CD14-positive monocyte (primary cell): ENCODE measurements at regions not wholly inside any gene's neighbourhood (a gene's known extent, or its start where the extent isn't known, plus 50 kb on each side); places are given as distances from the start of the nearest gene placed in this dataset.

ENCODE experiments used
- DNase-seq, 3 donors: peaks; one replicate each; pipeline ENCODE4 v3.0.0-alpha.2; 2011 to 2022
- H2AFZ ChIP-seq: 2 replicates; pipeline ENCODE4 v1.6.0; 2012; ENCODE audit warnings: mild to moderate bottlenecking, low read depth, low read length, inconsistent platforms; ENCODE audit not compliant: insufficient read depth, poor library complexity, severe bottlenecking
- H3K27ac ChIP-seq, 2 donors: 1 replicate in 1 of 2; 2 replicates in 1 of 2; pipeline ENCODE4 v1.5.1; 2012 to 2013; ENCODE audit warnings: low read length in 2 of 2, control low read depth in 1 of 2, inconsistent platforms in 1 of 2, low read depth in 1 of 2, mild to moderate bottlenecking in 1 of 2
- H3K27me3 ChIP-seq, 2 donors: one replicate each; pipeline versions ENCODE4 v1.6.0 to v1.6.1; 2011 to 2013; ENCODE audit warnings: low read length in 2 of 2; ENCODE audit not compliant: control insufficient read depth in 2 of 2, insufficient read depth in 2 of 2
- H3K36me3 ChIP-seq, 2 donors: replicated peaks in 1 of 2; 1 replicate in 1 of 2; 2 replicates in 1 of 2; pipeline versions ENCODE4 v1.5.1 to v1.6.1; 2012 to 2013; ENCODE audit warnings: low read length in 2 of 2, control low read depth in 1 of 2, inconsistent platforms in 1 of 2, mild to moderate bottlenecking in 1 of 2; ENCODE audit not compliant: insufficient read depth in 2 of 2, control insufficient read depth in 1 of 2
- H3K4me1 ChIP-seq, 2 donors: 1 replicate in 1 of 2; 2 replicates in 1 of 2; pipeline versions ENCODE4 v1.5.1 to v1.6.1; 2012 to 2013; ENCODE audit warnings: low read length in 2 of 2, control low read depth in 1 of 2, inconsistent platforms in 1 of 2, mild to moderate bottlenecking in 1 of 2, moderate library complexity in 1 of 2; ENCODE audit not compliant: insufficient read depth in 2 of 2, control insufficient read depth in 1 of 2
- H3K4me2 ChIP-seq: replicated peaks from 2 replicates; pipeline ENCODE3; 2012; ENCODE audit warnings: low read length, moderate library complexity, mild to moderate bottlenecking; ENCODE audit not compliant: poor library complexity, severe bottlenecking; ENCODE audit errors: extremely low read depth
- H3K4me3 ChIP-seq, 3 experiments: fragments of 200-600 bp in 1 of 3; sonication (generic) in 1 of 3; replicated peaks in 1 of 3; 1 replicate in 2 of 3; 2 replicates in 1 of 3; pipeline ENCODE4 v1.5.1; 2011 to 2013; ENCODE audit warnings: low read length in 3 of 3, mild to moderate bottlenecking in 3 of 3, control low read depth in 2 of 3, low read depth in 2 of 3, inconsistent platforms in 1 of 3, moderate library complexity in 1 of 3
- H3K79me2 ChIP-seq: 2 replicates; pipeline ENCODE4 v1.6.0; 2012; ENCODE audit warnings: mild to moderate bottlenecking, control low read depth, inconsistent platforms, low read length, moderate library complexity; ENCODE audit not compliant: insufficient read depth
- H3K9ac ChIP-seq: 2 replicates; pipeline ENCODE4 v1.6.0; 2017; ENCODE audit warnings: low read length, mild to moderate bottlenecking; ENCODE audit not compliant: insufficient read depth, poor library complexity, severe bottlenecking
- H3K9me3 ChIP-seq, 2 donors: replicated peaks in 1 of 2; 1 replicate in 1 of 2; 2 replicates in 1 of 2; pipeline versions ENCODE4 v1.5.1 to v1.6.1; 2012 to 2013; ENCODE audit warnings: low read length in 2 of 2, control low read depth in 1 of 2; ENCODE audit not compliant: control insufficient read depth in 1 of 2, insufficient read depth in 1 of 2
- H4K20me1 ChIP-seq: 2 replicates; pipeline ENCODE4 v1.6.0; 2012; ENCODE audit warnings: mild to moderate bottlenecking, low read length, control low read depth, moderate library complexity; ENCODE audit not compliant: insufficient read depth
- H3K27ac Mint-ChIP-seq, 7 donors: one replicate each; pipeline ENCODE4 v1.8.0; 2020; ENCODE audit warnings: mild to moderate bottlenecking in 7 of 7, mixed read lengths in 7 of 7, moderate library complexity in 6 of 7, inconsistent platforms in 2 of 7
- H3K27me3 Mint-ChIP-seq, 3 donors: one replicate each; pipeline ENCODE4 v1.8.0; 2021 to 2022; ENCODE audit warnings: low read depth in 3 of 3, mild to moderate bottlenecking in 3 of 3, mixed read lengths in 3 of 3, moderate library complexity in 3 of 3, inconsistent platforms in 1 of 3
- H3K36me3 Mint-ChIP-seq, 2 donors: one replicate each; pipeline ENCODE4 v1.8.0; 2020; ENCODE audit warnings: mixed read lengths in 2 of 2, inconsistent platforms in 1 of 2, mild to moderate bottlenecking in 1 of 2
- H3K4me1 Mint-ChIP-seq: one replicate; pipeline ENCODE4 v1.8.0; 2020; ENCODE audit warnings: mild to moderate bottlenecking, mixed read lengths
- H3K4me3 Mint-ChIP-seq, 2 donors: one replicate each; pipeline ENCODE4 v1.8.0; 2020; ENCODE audit warnings: mild to moderate bottlenecking in 2 of 2, mixed read lengths in 2 of 2, moderate library complexity in 1 of 2
- H3K9me3 Mint-ChIP-seq, 7 donors: one replicate each; pipeline ENCODE4 v1.8.0; 2020 to 2022; ENCODE audit warnings: mixed read lengths in 7 of 7, mild to moderate bottlenecking in 6 of 7, moderate library complexity in 6 of 7, inconsistent platforms in 2 of 7
- WGBS: methylation state at CpG from one replicate; pipeline ENCODE4 v1.1.5; 2013; ENCODE audit warnings: missing lambda C conversion rate; ENCODE audit not compliant: insufficient coverage; 5-methylcytosine and 5-hydroxymethylcytosine counted together
- intact Hi-C, 2 donors: fragments of 100-400 bp; cut with micrococcal nuclease; formaldehyde crosslinking; loops; one replicate each; pipeline versions ENCODE4 v1.15.0 to v1.15.1; 2023
- TF ChIP-seq, protein P1 (sequence below): fragments of 200-600 bp; IDR thresholded peaks from one replicate; pipeline ENCODE4 v1.8.0; 2022; ENCODE audit warnings: antibody characterized with exemption, mild to moderate bottlenecking

DNA sequence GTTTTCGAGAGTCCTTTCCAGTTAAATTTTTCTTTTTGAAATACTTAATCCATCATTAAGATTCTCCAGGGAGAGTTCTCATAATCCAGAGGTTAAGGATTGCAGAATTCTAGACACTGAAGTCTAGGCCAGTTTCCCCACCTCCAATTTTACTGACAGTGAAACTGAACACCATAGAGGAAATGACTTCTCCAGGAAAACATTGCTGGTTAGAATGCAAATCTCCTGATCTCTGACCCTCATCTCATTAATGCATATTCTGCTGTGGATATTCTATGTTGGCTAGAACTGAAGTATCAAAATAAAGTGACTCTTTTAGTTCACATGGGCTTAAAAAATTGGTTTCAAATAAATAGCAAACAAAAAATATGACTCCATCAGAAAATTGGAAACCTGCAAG lies 105.8 kb upstream of the UGP2 start:
- H3K4me3 Mint-ChIP-seq: no peak overlapping the region
- TF ChIP-seq, protein P1, sequence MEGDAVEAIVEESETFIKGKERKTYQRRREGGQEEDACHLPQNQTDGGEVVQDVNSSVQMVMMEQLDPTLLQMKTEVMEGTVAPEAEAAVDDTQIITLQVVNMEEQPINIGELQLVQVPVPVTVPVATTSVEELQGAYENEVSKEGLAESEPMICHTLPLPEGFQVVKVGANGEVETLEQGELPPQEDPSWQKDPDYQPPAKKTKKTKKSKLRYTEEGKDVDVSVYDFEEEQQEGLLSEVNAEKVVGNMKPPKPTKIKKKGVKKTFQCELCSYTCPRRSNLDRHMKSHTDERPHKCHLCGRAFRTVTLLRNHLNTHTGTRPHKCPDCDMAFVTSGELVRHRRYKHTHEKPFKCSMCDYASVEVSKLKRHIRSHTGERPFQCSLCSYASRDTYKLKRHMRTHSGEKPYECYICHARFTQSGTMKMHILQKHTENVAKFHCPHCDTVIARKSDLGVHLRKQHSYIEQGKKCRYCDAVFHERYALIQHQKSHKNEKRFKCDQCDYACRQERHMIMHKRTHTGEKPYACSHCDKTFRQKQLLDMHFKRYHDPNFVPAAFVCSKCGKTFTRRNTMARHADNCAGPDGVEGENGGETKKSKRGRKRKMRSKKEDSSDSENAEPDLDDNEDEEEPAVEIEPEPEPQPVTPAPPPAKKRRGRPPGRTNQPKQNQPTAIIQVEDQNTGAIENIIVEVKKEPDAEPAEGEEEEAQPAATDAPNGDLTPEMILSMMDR: no peak
- no peaks in the 10 kb centered on the region for H3K36me3 ChIP-seq

DNA sequence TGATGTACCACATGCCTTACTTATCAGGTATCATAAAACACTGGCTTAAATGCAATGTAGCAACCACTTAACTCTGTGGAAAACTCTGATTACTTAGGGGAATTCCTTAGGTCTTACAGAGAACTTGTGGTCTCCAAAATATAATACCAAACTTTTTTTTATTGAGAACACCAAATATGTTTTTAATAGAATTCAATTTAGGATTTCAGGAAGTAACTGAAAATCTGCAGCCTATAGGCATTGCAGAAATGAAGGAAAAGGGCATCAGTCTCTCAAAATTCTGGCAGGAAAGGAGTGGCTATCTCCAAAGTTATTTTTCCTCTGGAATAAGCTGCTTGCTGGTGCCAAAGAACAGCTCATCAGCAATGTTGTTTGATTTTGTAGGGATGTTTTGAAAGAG lies 105.3 kb upstream of the UGP2 start:
- H3K4me1 Mint-ChIP-seq: no peaks in the 10 kb centered on the region
- H3K9me3 Mint-ChIP-seq: peaks cover 0 to 3% (median 0%) of the 10 kb centered on the region in 7 donors
- TF ChIP-seq, protein P1: no peak
- H3K4me3 Mint-ChIP-seq: no peak overlapping the region
- H3K27me3 Mint-ChIP-seq: peaks cover 0 to 4% (median 0%) of the 10 kb centered on the region in 3 donors
- no peaks in the 10 kb centered on the region for H3K36me3 Mint-ChIP-seq
- no peak overlapping the region for H3K4me3 ChIP-seq
- H3K79me2 ChIP-seq: no peaks in the 10 kb centered on the region
- H3K36me3 ChIP-seq: no peaks in the 10 kb centered on the region
- H3K4me1 ChIP-seq: no peaks in the 10 kb centered on the region
- H3K9me3 ChIP-seq: no peaks in the 10 kb centered on the region
- no peak overlapping the region for H3K9ac ChIP-seq
- no peaks in the 10 kb centered on the region for H4K20me1 ChIP-seq
- no peak for DNase-seq
- no peaks in the 10 kb centered on the region for H3K27me3 ChIP-seq
- intact Hi-C loops: no loop called here
- no peak overlapping the region for H2AFZ ChIP-seq
- H3K27ac Mint-ChIP-seq: no peak overlapping the region
- no peak overlapping the region for H3K4me2 ChIP-seq
- no peak overlapping the region for H3K27ac ChIP-seq

More for the DNA sequence above, 105.8 kb upstream of the UGP2 start:
- H3K27ac Mint-ChIP-seq: no peak overlapping the region
- Histone ChIP-seq H2AFZ (no peak overlapping the region), H3K27me3 (no peaks in the 10 kb centered on the region), H3K4me1 (no peaks in the 10 kb centered on the region), H3K4me3 (no peak overlapping the region), H3K4me2 (no peak overlapping the region), H3K9ac (no peak overlapping the region), H4K20me1 (no peaks in the 10 kb centered on the region), H3K9me3 (no peaks in the 10 kb centered on the region), H3K79me2 (no peaks in the 10 kb centered on the region), H3K27ac (no peak overlapping the region)
- peaks cover 0 to 3% (median 0%) of the 10 kb centered on the region in 7 donors for H3K9me3 Mint-ChIP-seq
- no CpG with 5 or more reads among the region's 1 CpG for WGBS
- no peaks in the 10 kb centered on the region for H3K4me1 Mint-ChIP-seq
- intact Hi-C loops: no loop called here
- H3K27me3 Mint-ChIP-seq: peaks cover 0 to 4% (median 0%) of the 10 kb centered on the region in 3 donors
- H3K36me3 Mint-ChIP-seq: no peaks in the 10 kb centered on the region
- DNase-seq: no peak
